OCI-LY1 (cell line): ENCODE measurements at regions not wholly inside any gene's neighbourhood (a gene's known extent, or its start where the extent isn't known, plus 50 kb on each side); places are given as distances from the start of the nearest gene placed in this dataset.

Experiments used
- CTCF ChIP-seq: fragments of 200-600 bp; sonication (generic), shearing (Covaris generic); IDR thresholded peaks from 2 replicates; pipeline ENCODE4 v1.5.1; 2017; ENCODE audit warnings: mild to moderate bottlenecking, antibody characterized with exemption, low read length, moderate library complexity, mixed read lengths
- EZH2 ChIP-seq: fragments of 200-600 bp; sonication (generic), shearing (Covaris generic); IDR thresholded peaks from 2 replicates; pipeline ENCODE4 v1.8.0; 2017; ENCODE audit warnings: borderline replicate concordance, mixed run types, mild to moderate bottlenecking, antibody characterized with exemption, low read length, moderate library complexity, mixed read lengths

GRCh38 chr7:130951976-130952876, 218.2 kb upstream of the KLF14 start:
- TF ChIP-seq CTCF, result no peak
- TF ChIP-seq EZH2, result no peak
